GM12878 (cell line): ENCODE measurements at regions not wholly inside any gene's neighbourhood (a gene's known extent, or its start where the extent isn't known, plus 50 kb on each side); places are given as distances from the start of the nearest gene placed in this dataset.

Source experiments
- ATAC-seq: fragments of 200-7000 bp; cut with Tn5 transposase; 3 replicates; pipeline ENCODE4 v1.9.1; 2020; ENCODE audit warnings: mild to moderate bottlenecking, moderate library complexity
- BruUV-seq: library from RNA; stranded (reverse); fragments of 400-500 nt; replicated peaks from 2 replicates; lab custom pipeline; 2021; lab: Mats Ljungman, UMichigan
- CTCF ChIA-PET: fragments of 300-600 bp; sonication (Branson Sonifier 250); formaldehyde crosslinking; extraction: SDS; loops from one replicate; lab custom pipeline; 2021; ENCODE audit warnings: inconsistent platforms; lab: Yijun Ruan, JAX
- POLR2A ChIA-PET: fragments of 350-600 bp; formaldehyde crosslinking; extraction: SDS; loops from one replicate; lab custom pipeline; 2021; ENCODE audit warnings: inconsistent platforms; lab: Charles Lee
- RAD21 ChIA-PET: fragments of 300-600 bp; sonication (Branson Sonifier 250); formaldehyde crosslinking; loops from one replicate; lab custom pipeline; 2023; ENCODE audit warnings: antibody characterized with exemption; ENCODE audit not compliant: unreplicated experiment; lab: Charles Lee
- SMC1A ChIA-PET: fragments of 300-600 bp; sonication (Branson Sonifier 250); formaldehyde crosslinking; loops from one replicate; lab custom pipeline; 2023; ENCODE audit not compliant: unreplicated experiment, uncharacterized antibody; lab: Charles Lee
- DNase-seq: peaks from one replicate; pipeline ENCODE4 v3.0.0-alpha.2; 2011; ENCODE audit warnings: low read depth, low spot score
- FAIRE-seq: peaks from 3 replicates; lab custom pipeline; 2011; peaks lifted over from hg19 to GRCh38; lab: Jason Lieb, UNC
- H2AFZ ChIP-seq: 2 replicates; pipeline ENCODE4 v1.6.0; 2011; ENCODE audit warnings: low read depth, low read length, control low read depth; ENCODE audit not compliant: control insufficient read depth
- H3K27ac ChIP-seq: 2 replicates; pipeline ENCODE4 v1.5.1; 2011; ENCODE audit warnings: control low read depth; ENCODE audit not compliant: control insufficient read depth, insufficient read depth
- H3K27me3 ChIP-seq, 2 experiments: replicated peaks in 1 of 2; 2 replicates each; pipeline versions ENCODE4 v1.6.0 to v1.6.1; 2011; ENCODE audit warnings: low read length in 1 of 2; ENCODE audit not compliant: control insufficient read depth in 2 of 2, insufficient read depth in 2 of 2
- H3K36me3 ChIP-seq, 2 experiments: 2 replicates each; pipeline ENCODE4 v1.5.1; 2011; ENCODE audit warnings: low read length in 1 of 2; ENCODE audit not compliant: control insufficient read depth in 2 of 2, insufficient read depth in 2 of 2
- H3K4me1 ChIP-seq: 2 replicates; pipeline ENCODE4 v1.6.1; 2011; ENCODE audit warnings: mild to moderate bottlenecking, low read length, moderate library complexity, mixed read lengths; ENCODE audit not compliant: control insufficient read depth, insufficient read depth
- H3K4me2 ChIP-seq: 2 replicates; pipeline ENCODE4 v1.6.0; 2011; ENCODE audit warnings: control low read depth; ENCODE audit not compliant: control insufficient read depth, insufficient read depth
- H3K4me3 ChIP-seq: fragments of 200-600 bp; sonication (generic); 2 replicates; pipeline ENCODE4 v1.5.1; 2016
- H3K79me2 ChIP-seq: 2 replicates; pipeline ENCODE4 v1.6.0; 2011; ENCODE audit warnings: low read length; ENCODE audit not compliant: control insufficient read depth, insufficient read depth
- H3K9ac ChIP-seq: 2 replicates; pipeline ENCODE4 v1.8.0; 2011; ENCODE audit warnings: low read length, control low read depth, mixed read lengths; ENCODE audit not compliant: control insufficient read depth, insufficient read depth
- H3K9me3 ChIP-seq: replicated peaks from 3 replicates; pipeline ENCODE4 v1.5.1; 2011; ENCODE audit warnings: mild to moderate bottlenecking, low read length; ENCODE audit not compliant: control insufficient read depth, insufficient read depth
- H4K20me1 ChIP-seq: 2 replicates; pipeline ENCODE4 v1.6.0; 2011; ENCODE audit not compliant: control insufficient read depth, insufficient read depth
- CTCF ChIP-seq, 3 experiments: IDR thresholded peaks in 2 of 3; conservative IDR thresholded peaks in 1 of 3; 2 replicates each; pipeline ENCODE4 v1.5.1; 2011; ENCODE audit warnings: low read depth in 3 of 3, low read length in 3 of 3, mild to moderate bottlenecking in 3 of 3, control low read depth in 2 of 3, moderate library complexity in 2 of 3, inconsistent platforms in 1 of 3, mixed read lengths in 1 of 3; ENCODE audit not compliant: control insufficient read depth in 2 of 3, insufficient read depth in 1 of 3; ENCODE audit errors: extremely low read depth in 1 of 3
- IRF3 ChIP-seq: fragments of 450-650 bp; IDR thresholded peaks from 2 replicates; pipeline ENCODE4 v1.6.1; 2014; ENCODE audit warnings: mild to moderate bottlenecking
- SKIL ChIP-seq: fragments of 450-650 bp; IDR thresholded peaks from 2 replicates; pipeline ENCODE4 v1.6.1; 2017; ENCODE audit warnings: mild to moderate bottlenecking, low read depth, inconsistent platforms; ENCODE audit not compliant: poor library complexity, severe bottlenecking
- WGBS: methylation state at CpG from one replicate; pipeline ENCODE4 v1.1.6; 2016; ENCODE audit warnings: low lambda C conversion rate; ENCODE audit not compliant: insufficient replicate concordance, insufficient coverage; ENCODE audit errors: missing lambda C conversion rate; 5-methylcytosine and 5-hydroxymethylcytosine counted together
- in situ Hi-C: fragments of 300-500 bp; cut with MboI; formaldehyde crosslinking; loops from 9 replicates; pipeline ENCODE4 v1.14.3; 2018; ENCODE audit warnings: mixed read lengths
- intact Hi-C: fragments of 100-400 bp; cut with micrococcal nuclease; formaldehyde crosslinking; loops from one replicate; pipeline ENCODE4 v1.14.2; 2022; ENCODE audit not compliant: unreplicated experiment

GRCh38 chr21:28742527-28742926 is 250.2 kb downstream of the LTN1 start:
- no peaks in the 10 kb centered on the region for H4K20me1 ChIP-seq
- TF ChIP-seq SKIL, result no peak
- TF ChIP-seq CTCF (IDR thresholded peaks at IDR 0.05 in 2 of 3, conservative IDR thresholded peaks at IDR 0.05 in 1 of 3; ENCODE audit: control insufficient read depth in 2 of 3, extremely low read depth in 1 of 3, insufficient read depth in 1 of 3, low read depth in 3 of 3, low read length in 3 of 3), result no peak
- no peak for TF ChIP-seq IRF3
- intact Hi-C loops, result no loop called here
- no peak overlapping the region for H3K4me3 ChIP-seq
- in situ Hi-C loops, result no loop called here
- POLR2A ChIA-PET, result no interaction called here
- 8% methylated on average over 3 of the region's 3 CpGs for WGBS
- H2AFZ ChIP-seq, result no peak overlapping the region
- no peaks in the 10 kb centered on the region for H3K9me3 ChIP-seq
- FAIRE-seq (no peak), ATAC-seq (no peak), DNase-seq (no peak)
- H3K27ac ChIP-seq, result no peak overlapping the region
- CTCF ChIA-PET, result interaction anchor here (4.2 kb wide), 1 partner anchor 225 kb away, joined by 42 read pairs; no protein-coding TSS in a partner anchor
- no peaks in the 10 kb centered on the region for H3K36me3 ChIP-seq
- H3K79me2 ChIP-seq, result no peaks in the 10 kb centered on the region
- SMC1A ChIA-PET, result no interaction called here
- no peaks in the 10 kb centered on the region for H3K27me3 ChIP-seq
- no peak overlapping the region for H3K9ac ChIP-seq
- H3K4me1 ChIP-seq, result peaks cover 3% of the 10 kb centered on the region; the same call in 1 of the 2 replicates
- RAD21 ChIA-PET, result no interaction called here
- no peak overlapping the region for H3K4me2 ChIP-seq
- no TSS peak for BruUV-seq
